ENCODE measurements at regions not wholly inside any gene's neighbourhood (a gene's known extent, or its start where the extent isn't known, plus 50 kb on each side); places are given as distances from the start of the nearest gene placed in this dataset.

GRCh38 chr15:62430056-62430455 lies 265.0 kb upstream of the C2CD4B start:
- H3K27ac Mint-ChIP-seq, result no peak overlapping the region
- H3K27me3 Mint-ChIP-seq, result no peaks in the 10 kb centered on the region
- no peaks in the 10 kb centered on the region for H3K4me1 Mint-ChIP-seq (ENCODE audit: low read depth)
- no peaks in the 10 kb centered on the region for H3K9me3 Mint-ChIP-seq
- no peak overlapping the region for H3K4me3 Mint-ChIP-seq
- intact Hi-C loops (cut with micrococcal nuclease), result no loop called here
- H3K36me3 Mint-ChIP-seq (ENCODE audit: low read depth), result no peaks in the 10 kb centered on the region

- H3K27me3 Mint-ChIP-seq, result no peaks in the 10 kb centered on the region
- H3K4me3 Mint-ChIP-seq, result no peak overlapping the region
- intact Hi-C loops (cut with micrococcal nuclease), result no loop called here
- H3K9me3 Mint-ChIP-seq, result no peaks in the 10 kb centered on the region
- no peaks in the 10 kb centered on the region for H3K4me1 Mint-ChIP-seq (ENCODE audit: low read depth)
- no peaks in the 10 kb centered on the region for H3K36me3 Mint-ChIP-seq (ENCODE audit: low read depth)
- no peak overlapping the region for H3K27ac Mint-ChIP-seq
Measured at GRCh38 chr15:62430552-62430951, 265.5 kb upstream of the C2CD4B start.

GRCh38 chr15:62431008-62431797 lies 266.1 kb upstream of the C2CD4B start:
- no peak overlapping the region for H3K4me3 Mint-ChIP-seq

GRCh38 chr15:62431817-62432216 lies 266.7 kb upstream of the C2CD4B start:
- no peaks in the 10 kb centered on the region for H3K36me3 Mint-ChIP-seq (ENCODE audit: low read depth)
- H3K4me3 Mint-ChIP-seq, result no peak overlapping the region
- intact Hi-C loops (cut with micrococcal nuclease), result no loop called here
- no peaks in the 10 kb centered on the region for H3K4me1 Mint-ChIP-seq (ENCODE audit: low read depth)
- no peaks in the 10 kb centered on the region for H3K9me3 Mint-ChIP-seq
- no peak overlapping the region for H3K27ac Mint-ChIP-seq
- no peaks in the 10 kb centered on the region for H3K27me3 Mint-ChIP-seq

More at GRCh38 chr15:62431008-62431797, 266.1 kb upstream of the C2CD4B start:
- H3K9me3 Mint-ChIP-seq, result no peaks in the 10 kb centered on the region
- intact Hi-C loops (cut with micrococcal nuclease), result no loop called here
- H3K36me3 Mint-ChIP-seq (ENCODE audit: low read depth), result no peaks in the 10 kb centered on the region
- no peaks in the 10 kb centered on the region for H3K27me3 Mint-ChIP-seq
- H3K27ac Mint-ChIP-seq, result no peak overlapping the region
- no peaks in the 10 kb centered on the region for H3K4me1 Mint-ChIP-seq (ENCODE audit: low read depth)

- no peaks in the 10 kb centered on the region for H3K9me3 Mint-ChIP-seq
- no peaks in the 10 kb centered on the region for H3K27me3 Mint-ChIP-seq
- intact Hi-C loops (cut with micrococcal nuclease), result no loop called here
- H3K4me1 Mint-ChIP-seq (ENCODE audit: low read depth), result no peaks in the 10 kb centered on the region
- H3K36me3 Mint-ChIP-seq (ENCODE audit: low read depth), result no peaks in the 10 kb centered on the region
- no peak overlapping the region for H3K4me3 Mint-ChIP-seq
- no peak overlapping the region for H3K27ac Mint-ChIP-seq
Measured at GRCh38 chr15:62432702-62433398, 267.8 kb upstream of the C2CD4B start.

- no peaks in the 10 kb centered on the region for H3K27me3 Mint-ChIP-seq
- H3K4me3 Mint-ChIP-seq, result no peak overlapping the region
- no peaks in the 10 kb centered on the region for H3K4me1 Mint-ChIP-seq (ENCODE audit: low read depth)
- no peaks in the 10 kb centered on the region for H3K36me3 Mint-ChIP-seq (ENCODE audit: low read depth)
- intact Hi-C loops (cut with micrococcal nuclease), result no loop called here
- H3K27ac Mint-ChIP-seq, result no peak overlapping the region
- no peaks in the 10 kb centered on the region for H3K9me3 Mint-ChIP-seq
Measured at GRCh38 chr15:62436235-62436634, 271.1 kb upstream of the C2CD4B start.

GRCh38 chr15:62437753-62438152 lies 272.7 kb upstream of the C2CD4B start:
- H3K27ac Mint-ChIP-seq, result no peak overlapping the region
- intact Hi-C loops (cut with micrococcal nuclease), result no loop called here
- no peaks in the 10 kb centered on the region for H3K4me1 Mint-ChIP-seq (ENCODE audit: low read depth)
- H3K4me3 Mint-ChIP-seq, result no peak overlapping the region
- no peaks in the 10 kb centered on the region for H3K27me3 Mint-ChIP-seq
- H3K9me3 Mint-ChIP-seq, result no peaks in the 10 kb centered on the region
- no peaks in the 10 kb centered on the region for H3K36me3 Mint-ChIP-seq (ENCODE audit: low read depth)

- intact Hi-C loops (cut with micrococcal nuclease), result no loop called here
- no peaks in the 10 kb centered on the region for H3K27me3 Mint-ChIP-seq
Measured at GRCh38 chr15:62439543-62440016, 274.5 kb upstream of the C2CD4B start.

GRCh38 chr15:62440362-62441105 lies 275.4 kb upstream of the C2CD4B start:
- H3K36me3 Mint-ChIP-seq (ENCODE audit: low read depth), result no peaks in the 10 kb centered on the region
- H3K9me3 Mint-ChIP-seq, result no peaks in the 10 kb centered on the region
- no peaks in the 10 kb centered on the region for H3K4me1 Mint-ChIP-seq (ENCODE audit: low read depth)
- H3K27me3 Mint-ChIP-seq, result no peaks in the 10 kb centered on the region
- no peak overlapping the region for H3K27ac Mint-ChIP-seq
- intact Hi-C loops (cut with micrococcal nuclease), result no loop called here
- H3K4me3 Mint-ChIP-seq, result no peak overlapping the region

More at GRCh38 chr15:62439543-62440016, 274.5 kb upstream of the C2CD4B start:
- Mint-ChIP-seq H3K27ac (no peak overlapping the region), H3K4me3 (no peak overlapping the region), H3K9me3 (no peaks in the 10 kb centered on the region), H3K4me1 (ENCODE audit: low read depth) (no peaks in the 10 kb centered on the region), H3K36me3 (ENCODE audit: low read depth) (no peaks in the 10 kb centered on the region)

- no peaks in the 10 kb centered on the region for H3K27me3 Mint-ChIP-seq
- intact Hi-C loops (cut with micrococcal nuclease), result no loop called here
- no peak overlapping the region for H3K4me3 Mint-ChIP-seq
- no peaks in the 10 kb centered on the region for H3K36me3 Mint-ChIP-seq (ENCODE audit: low read depth)
- H3K27ac Mint-ChIP-seq, result no peak overlapping the region
- H3K9me3 Mint-ChIP-seq, result no peaks in the 10 kb centered on the region
- H3K4me1 Mint-ChIP-seq (ENCODE audit: low read depth), result no peaks in the 10 kb centered on the region
Measured at GRCh38 chr15:62444104-62445022, 279.3 kb upstream of the C2CD4B start.

- H3K27me3 Mint-ChIP-seq, result no peaks in the 10 kb centered on the region
- no peaks in the 10 kb centered on the region for H3K9me3 Mint-ChIP-seq
- no peak overlapping the region for H3K27ac Mint-ChIP-seq
- H3K4me3 Mint-ChIP-seq, result no peak overlapping the region
- H3K36me3 Mint-ChIP-seq (ENCODE audit: low read depth), result no peaks in the 10 kb centered on the region
- intact Hi-C loops (cut with micrococcal nuclease), result no loop called here
- no peaks in the 10 kb centered on the region for H3K4me1 Mint-ChIP-seq (ENCODE audit: low read depth)
Measured at GRCh38 chr15:62445244-62445643, 280.2 kb upstream of the C2CD4B start.

- Mint-ChIP-seq H3K4me3 (no peak overlapping the region), H3K36me3 (ENCODE audit: low read depth) (no peaks in the 10 kb centered on the region), H3K9me3 (no peaks in the 10 kb centered on the region), H3K27me3 (no peaks in the 10 kb centered on the region), H3K27ac (no peak overlapping the region), H3K4me1 (ENCODE audit: low read depth) (no peaks in the 10 kb centered on the region)
- intact Hi-C loops (cut with micrococcal nuclease), result no loop called here
Measured at GRCh38 chr15:62446984-62447383, 281.9 kb upstream of the C2CD4B start.

GRCh38 chr15:62447742-62448141 lies 282.7 kb upstream of the C2CD4B start:
- intact Hi-C loops (cut with micrococcal nuclease), result no loop called here
- H3K27me3 Mint-ChIP-seq, result no peaks in the 10 kb centered on the region
- no peak overlapping the region for H3K4me3 Mint-ChIP-seq
- H3K36me3 Mint-ChIP-seq (ENCODE audit: low read depth), result no peaks in the 10 kb centered on the region
- H3K27ac Mint-ChIP-seq, result no peak overlapping the region
- no peaks in the 10 kb centered on the region for H3K4me1 Mint-ChIP-seq (ENCODE audit: low read depth)
- no peaks in the 10 kb centered on the region for H3K9me3 Mint-ChIP-seq
